ENCODE measurements at regions not wholly inside any gene's neighbourhood (a gene's known extent, or its start where the extent isn't known, plus 50 kb on each side); places are given as distances from the start of the nearest gene placed in this dataset.

- ChIA-PET CTCF (interaction anchor here (1.0 to 1.8 kb wide), 4 partner anchors 9 to 128 kb away, joined by 3 to 6 read pairs (median 4); no protein-coding TSS in a partner anchor), POLR2A (no interaction called here)
- Histone ChIP-seq H3K27ac (ENCODE audit: insufficient read depth, low read depth, low read length) (no peak overlapping the region), H3K27me3 (ENCODE audit: control insufficient read depth in 2 of 2, insufficient read depth in 2 of 2, low read length in 2 of 2) (no peaks in the 10 kb centered on the region), H4K20me1 (replicated peaks; ENCODE audit: control insufficient read depth, extremely low read depth, insufficient read depth, low read length) (no peaks in the 10 kb centered on the region), H2AFZ (ENCODE audit: low read depth, low read length) (no peak overlapping the region), H3K36me3 (ENCODE audit: control insufficient read depth in 2 of 2, extremely low read depth in 1 of 2, insufficient read depth in 2 of 2, low read length in 2 of 2) (no peaks in the 10 kb centered on the region), H3K9ac (replicated peaks; ENCODE audit: extremely low read depth, insufficient read depth, low read length) (no peak overlapping the region), H3K79me2 (ENCODE audit: control insufficient read depth, insufficient read depth, low read length) (no peaks in the 10 kb centered on the region), H3K4me2 (ENCODE audit: insufficient read depth, low read length) (peak overlapping the region; percentile 8), H3K4me3 (replicated peaks in 1 of 3; ENCODE audit: insufficient read depth in 1 of 3, low read depth in 1 of 3, low read length in 3 of 3) (no peak overlapping the region), H3K9me1 (replicated peaks; ENCODE audit: control insufficient read depth, extremely low read depth, insufficient read depth, low read length) (no peaks in the 10 kb centered on the region), H3K9me3 (replicated peaks; ENCODE audit: control insufficient read depth, insufficient read depth, low read length) (no peaks in the 10 kb centered on the region), H3K4me1 (ENCODE audit: control insufficient read depth, extremely low read depth, insufficient read depth, low read length) (peaks cover 16% of the 10 kb centered on the region)
- TF ChIP-seq, protein P1, sequence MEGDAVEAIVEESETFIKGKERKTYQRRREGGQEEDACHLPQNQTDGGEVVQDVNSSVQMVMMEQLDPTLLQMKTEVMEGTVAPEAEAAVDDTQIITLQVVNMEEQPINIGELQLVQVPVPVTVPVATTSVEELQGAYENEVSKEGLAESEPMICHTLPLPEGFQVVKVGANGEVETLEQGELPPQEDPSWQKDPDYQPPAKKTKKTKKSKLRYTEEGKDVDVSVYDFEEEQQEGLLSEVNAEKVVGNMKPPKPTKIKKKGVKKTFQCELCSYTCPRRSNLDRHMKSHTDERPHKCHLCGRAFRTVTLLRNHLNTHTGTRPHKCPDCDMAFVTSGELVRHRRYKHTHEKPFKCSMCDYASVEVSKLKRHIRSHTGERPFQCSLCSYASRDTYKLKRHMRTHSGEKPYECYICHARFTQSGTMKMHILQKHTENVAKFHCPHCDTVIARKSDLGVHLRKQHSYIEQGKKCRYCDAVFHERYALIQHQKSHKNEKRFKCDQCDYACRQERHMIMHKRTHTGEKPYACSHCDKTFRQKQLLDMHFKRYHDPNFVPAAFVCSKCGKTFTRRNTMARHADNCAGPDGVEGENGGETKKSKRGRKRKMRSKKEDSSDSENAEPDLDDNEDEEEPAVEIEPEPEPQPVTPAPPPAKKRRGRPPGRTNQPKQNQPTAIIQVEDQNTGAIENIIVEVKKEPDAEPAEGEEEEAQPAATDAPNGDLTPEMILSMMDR (IDR thresholded peaks at IDR 0.05; ENCODE audit: extremely low read depth in 1 of 2, insufficient read depth in 1 of 2, low read depth in 1 of 2, low read length in 2 of 2): peak in 1 of 2 donors; percentile 2
- TF ChIP-seq POLR2A (IDR thresholded peaks at IDR 0.05; ENCODE audit: low read depth, low read length): no peak
- peak; percentile 56 for TF ChIP-seq JUN (IDR thresholded peaks at IDR 0.05; ENCODE audit: borderline replicate concordance, insufficient read depth, insufficient read length, low read depth)
- peak; percentile 69 for TF ChIP-seq FOS (IDR thresholded peaks at IDR 0.05; ENCODE audit: borderline replicate concordance, insufficient read depth, low read length)
- no peak for TF ChIP-seq EZH2 (IDR thresholded peaks at IDR 0.05; ENCODE audit: borderline replicate concordance, low read depth, low read length, severe bottlenecking)
- intact Hi-C loops (cut with micrococcal nuclease): no loop called here
- FAIRE-seq (peak; percentile 28), DNase-seq (ENCODE audit: low read depth, low spot score) (peak; percentile 81)
- BruUV-seq (replicated peaks): no TSS peak
- dilution Hi-C loops (cut with MboI; ENCODE audit: extremely low pct_ligation_motif_present, low sequenced_read_pairs): no loop called here
Observed at GRCh38 chr2:101546376-101547058, 71.6 kb upstream of the RFX8 start.

DNA sequence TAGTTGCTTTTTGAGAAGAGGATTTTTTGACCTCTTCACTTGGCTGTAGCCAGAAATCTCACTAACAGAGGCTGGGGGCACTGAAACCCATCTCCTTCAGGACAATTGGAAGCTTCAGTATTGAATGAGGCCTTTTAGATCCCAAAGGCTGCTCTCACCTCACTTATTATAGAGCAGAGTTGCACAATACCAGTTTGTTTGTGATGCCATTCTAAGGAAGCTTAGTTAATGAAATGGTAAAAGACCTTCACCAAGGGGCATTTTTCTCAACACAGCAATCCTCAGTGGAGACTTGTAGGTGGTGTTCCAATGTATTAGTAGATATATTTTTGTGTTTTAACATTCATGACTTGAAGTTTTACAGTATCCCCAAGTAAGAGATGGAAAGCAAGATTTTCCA lies 71.0 kb upstream of the RFX8 start:
- TF ChIP-seq MYC (IDR thresholded peaks at IDR 0.05; ENCODE audit: low read depth, low read length) (no peak), JUN (IDR thresholded peaks at IDR 0.05; ENCODE audit: borderline replicate concordance, insufficient read depth, insufficient read length, low read depth) (no peak), FOS (IDR thresholded peaks at IDR 0.05; ENCODE audit: borderline replicate concordance, insufficient read depth, low read length) (no peak), POLR2A (IDR thresholded peaks at IDR 0.05; ENCODE audit: low read depth, low read length) (no peak), EZH2 (IDR thresholded peaks at IDR 0.05; ENCODE audit: borderline replicate concordance, low read depth, low read length, severe bottlenecking) (no peak), GATA2 (IDR thresholded peaks at IDR 0.05; ENCODE audit: insufficient read depth, insufficient read length, low read depth, low read length) (no peak)
- TF ChIP-seq, protein P1 (IDR thresholded peaks at IDR 0.05; ENCODE audit: extremely low read depth in 1 of 2, insufficient read depth in 1 of 2, low read depth in 1 of 2, low read length in 2 of 2): no peak
- TF ChIP-seq, protein P2, sequence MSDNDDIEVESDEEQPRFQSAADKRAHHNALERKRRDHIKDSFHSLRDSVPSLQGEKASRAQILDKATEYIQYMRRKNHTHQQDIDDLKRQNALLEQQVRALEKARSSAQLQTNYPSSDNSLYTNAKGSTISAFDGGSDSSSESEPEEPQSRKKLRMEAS (IDR thresholded peaks at IDR 0.05; ENCODE audit: insufficient read depth, insufficient read length): no peak
- no peak overlapping the region for H2AFZ ChIP-seq (ENCODE audit: low read depth, low read length)
- H3K4me1 ChIP-seq (ENCODE audit: control insufficient read depth, extremely low read depth, insufficient read depth, low read length): peaks cover 15% of the 10 kb centered on the region
- H3K27me3 ChIP-seq (ENCODE audit: control insufficient read depth in 2 of 2, insufficient read depth in 2 of 2, low read length in 2 of 2): no peaks in the 10 kb centered on the region
- H4K20me1 ChIP-seq (replicated peaks; ENCODE audit: control insufficient read depth, extremely low read depth, insufficient read depth, low read length): no peaks in the 10 kb centered on the region
- dilution Hi-C loops (cut with MboI; ENCODE audit: extremely low pct_ligation_motif_present, low sequenced_read_pairs) (no loop called here), intact Hi-C loops (cut with micrococcal nuclease) (no loop called here)
- H3K4me3 ChIP-seq (replicated peaks in 1 of 3; ENCODE audit: insufficient read depth in 1 of 3, low read depth in 1 of 3, low read length in 3 of 3): no peak overlapping the region
- FAIRE-seq (no peak), DNase-seq (ENCODE audit: low read depth, low spot score) (no peak)
- ChIA-PET CTCF (interaction anchor here (1.1 to 1.8 kb wide), 4 partner anchors 8 to 127 kb away, joined by 3 to 6 read pairs (median 4); no protein-coding TSS in a partner anchor), POLR2A (no interaction called here)
- no peaks in the 10 kb centered on the region for H3K9me3 ChIP-seq (replicated peaks; ENCODE audit: control insufficient read depth, insufficient read depth, low read length)
- H3K79me2 ChIP-seq (ENCODE audit: control insufficient read depth, insufficient read depth, low read length): no peaks in the 10 kb centered on the region
- no peaks in the 10 kb centered on the region for H3K36me3 ChIP-seq (ENCODE audit: control insufficient read depth in 2 of 2, extremely low read depth in 1 of 2, insufficient read depth in 2 of 2, low read length in 2 of 2)
- no peak overlapping the region for H3K27ac ChIP-seq (ENCODE audit: insufficient read depth, low read depth, low read length)
- peak overlapping the region; percentile 8 for H3K4me2 ChIP-seq (ENCODE audit: insufficient read depth, low read length)
- BruUV-seq (replicated peaks): no TSS peak
- H3K9ac ChIP-seq (replicated peaks; ENCODE audit: extremely low read depth, insufficient read depth, low read length): no peak overlapping the region
- no peaks in the 10 kb centered on the region for H3K9me1 ChIP-seq (replicated peaks; ENCODE audit: control insufficient read depth, extremely low read depth, insufficient read depth, low read length)
